CD14-positive monocyte (primary cell): ENCODE measurements at regions not wholly inside any gene's neighbourhood (a gene's known extent, or its start where the extent isn't known, plus 50 kb on each side); places are given as distances from the start of the nearest gene placed in this dataset.

Source experiments
- DNase-seq, 3 donors: peaks; one replicate each; pipeline ENCODE4 v3.0.0-alpha.2; 2011 to 2022
- H2AFZ ChIP-seq: 2 replicates; pipeline ENCODE4 v1.6.0; 2012; ENCODE audit warnings: mild to moderate bottlenecking, low read depth, low read length, inconsistent platforms; ENCODE audit not compliant: insufficient read depth, poor library complexity, severe bottlenecking
- H3K27ac ChIP-seq, 2 donors: 1 replicate in 1 of 2; 2 replicates in 1 of 2; pipeline ENCODE4 v1.5.1; 2012 to 2013; ENCODE audit warnings: low read length in 2 of 2, control low read depth in 1 of 2, inconsistent platforms in 1 of 2, low read depth in 1 of 2, mild to moderate bottlenecking in 1 of 2
- H3K27me3 ChIP-seq, 2 donors: one replicate each; pipeline versions ENCODE4 v1.6.0 to v1.6.1; 2011 to 2013; ENCODE audit warnings: low read length in 2 of 2; ENCODE audit not compliant: control insufficient read depth in 2 of 2, insufficient read depth in 2 of 2
- H3K36me3 ChIP-seq, 2 donors: replicated peaks in 1 of 2; 1 replicate in 1 of 2; 2 replicates in 1 of 2; pipeline versions ENCODE4 v1.5.1 to v1.6.1; 2012 to 2013; ENCODE audit warnings: low read length in 2 of 2, control low read depth in 1 of 2, inconsistent platforms in 1 of 2, mild to moderate bottlenecking in 1 of 2; ENCODE audit not compliant: insufficient read depth in 2 of 2, control insufficient read depth in 1 of 2
- H3K4me1 ChIP-seq, 2 donors: 1 replicate in 1 of 2; 2 replicates in 1 of 2; pipeline versions ENCODE4 v1.5.1 to v1.6.1; 2012 to 2013; ENCODE audit warnings: low read length in 2 of 2, control low read depth in 1 of 2, inconsistent platforms in 1 of 2, mild to moderate bottlenecking in 1 of 2, moderate library complexity in 1 of 2; ENCODE audit not compliant: insufficient read depth in 2 of 2, control insufficient read depth in 1 of 2
- H3K4me2 ChIP-seq: replicated peaks from 2 replicates; pipeline ENCODE3; 2012; ENCODE audit warnings: low read length, moderate library complexity, mild to moderate bottlenecking; ENCODE audit not compliant: poor library complexity, severe bottlenecking; ENCODE audit errors: extremely low read depth
- H3K4me3 ChIP-seq, 3 experiments: fragments of 200-600 bp in 1 of 3; sonication (generic) in 1 of 3; replicated peaks in 1 of 3; 1 replicate in 2 of 3; 2 replicates in 1 of 3; pipeline ENCODE4 v1.5.1; 2011 to 2013; ENCODE audit warnings: low read length in 3 of 3, mild to moderate bottlenecking in 3 of 3, control low read depth in 2 of 3, low read depth in 2 of 3, inconsistent platforms in 1 of 3, moderate library complexity in 1 of 3
- H3K79me2 ChIP-seq: 2 replicates; pipeline ENCODE4 v1.6.0; 2012; ENCODE audit warnings: mild to moderate bottlenecking, control low read depth, inconsistent platforms, low read length, moderate library complexity; ENCODE audit not compliant: insufficient read depth
- H3K9ac ChIP-seq: 2 replicates; pipeline ENCODE4 v1.6.0; 2017; ENCODE audit warnings: low read length, mild to moderate bottlenecking; ENCODE audit not compliant: insufficient read depth, poor library complexity, severe bottlenecking
- H3K9me3 ChIP-seq, 2 donors: replicated peaks in 1 of 2; 1 replicate in 1 of 2; 2 replicates in 1 of 2; pipeline versions ENCODE4 v1.5.1 to v1.6.1; 2012 to 2013; ENCODE audit warnings: low read length in 2 of 2, control low read depth in 1 of 2; ENCODE audit not compliant: control insufficient read depth in 1 of 2, insufficient read depth in 1 of 2
- H4K20me1 ChIP-seq: 2 replicates; pipeline ENCODE4 v1.6.0; 2012; ENCODE audit warnings: mild to moderate bottlenecking, low read length, control low read depth, moderate library complexity; ENCODE audit not compliant: insufficient read depth
- H3K27ac Mint-ChIP-seq, 7 donors: one replicate each; pipeline ENCODE4 v1.8.0; 2020; ENCODE audit warnings: mild to moderate bottlenecking in 7 of 7, mixed read lengths in 7 of 7, moderate library complexity in 6 of 7, inconsistent platforms in 2 of 7
- H3K27me3 Mint-ChIP-seq, 3 donors: one replicate each; pipeline ENCODE4 v1.8.0; 2021 to 2022; ENCODE audit warnings: low read depth in 3 of 3, mild to moderate bottlenecking in 3 of 3, mixed read lengths in 3 of 3, moderate library complexity in 3 of 3, inconsistent platforms in 1 of 3
- H3K36me3 Mint-ChIP-seq, 2 donors: one replicate each; pipeline ENCODE4 v1.8.0; 2020; ENCODE audit warnings: mixed read lengths in 2 of 2, inconsistent platforms in 1 of 2, mild to moderate bottlenecking in 1 of 2
- H3K4me1 Mint-ChIP-seq: one replicate; pipeline ENCODE4 v1.8.0; 2020; ENCODE audit warnings: mild to moderate bottlenecking, mixed read lengths
- H3K4me3 Mint-ChIP-seq, 2 donors: one replicate each; pipeline ENCODE4 v1.8.0; 2020; ENCODE audit warnings: mild to moderate bottlenecking in 2 of 2, mixed read lengths in 2 of 2, moderate library complexity in 1 of 2
- H3K9me3 Mint-ChIP-seq, 7 donors: one replicate each; pipeline ENCODE4 v1.8.0; 2020 to 2022; ENCODE audit warnings: mixed read lengths in 7 of 7, mild to moderate bottlenecking in 6 of 7, moderate library complexity in 6 of 7, inconsistent platforms in 2 of 7
- WGBS: methylation state at CpG from one replicate; pipeline ENCODE4 v1.1.5; 2013; ENCODE audit warnings: missing lambda C conversion rate; ENCODE audit not compliant: insufficient coverage; 5-methylcytosine and 5-hydroxymethylcytosine counted together
- intact Hi-C, 2 donors: fragments of 100-400 bp; cut with micrococcal nuclease; formaldehyde crosslinking; loops; one replicate each; pipeline versions ENCODE4 v1.15.0 to v1.15.1; 2023
- TF ChIP-seq, protein P1 (sequence below): fragments of 200-600 bp; IDR thresholded peaks from one replicate; pipeline ENCODE4 v1.8.0; 2022; ENCODE audit warnings: antibody characterized with exemption, mild to moderate bottlenecking

DNA sequence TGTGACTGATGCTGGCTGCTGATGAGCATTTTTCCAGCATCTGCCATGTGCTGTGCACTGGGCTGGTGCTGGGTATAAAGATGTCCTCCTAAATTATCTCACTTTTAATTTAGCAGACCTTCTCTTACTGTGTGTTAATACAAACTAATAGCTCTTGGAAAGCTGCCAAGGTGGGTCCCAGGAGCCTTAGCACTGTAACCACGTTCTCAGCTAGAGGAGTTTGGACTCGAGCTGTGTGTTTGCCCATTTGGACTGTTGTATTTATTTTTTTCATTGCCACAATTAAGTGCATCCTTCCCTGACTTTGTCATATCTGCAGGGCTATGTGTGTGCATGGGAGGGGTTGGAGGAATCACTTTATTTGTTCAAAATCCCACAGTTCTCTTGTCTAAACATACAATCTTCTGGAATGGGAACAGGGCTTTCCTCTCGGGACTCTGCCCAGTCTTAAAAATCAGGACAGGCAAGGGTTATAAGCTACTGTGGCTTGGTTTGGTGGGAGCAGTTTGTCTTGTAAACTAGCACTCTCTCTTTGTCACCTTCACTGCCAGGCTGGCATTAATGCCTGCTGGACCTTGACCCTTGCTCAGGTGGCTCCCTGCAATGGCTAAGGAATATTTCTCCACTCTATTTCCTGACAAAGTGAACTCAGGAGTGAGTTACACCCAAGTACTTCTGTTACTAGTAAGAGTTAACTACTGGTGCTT lies 129.7 kb upstream of the MGAT5 start:
- peaks cover 78% of the 10 kb centered on the region for H4K20me1 ChIP-seq
- peaks cover 1 to 4% of the 10 kb centered on the region in 2 donors for H3K36me3 Mint-ChIP-seq
- WGBS, result no CpG with 5 or more reads among the region's 3 CpGs
- no peak overlapping the region for H3K4me2 ChIP-seq
- no peaks in the 10 kb centered on the region for H3K27me3 ChIP-seq
- H2AFZ ChIP-seq, result no peak overlapping the region
- no peak overlapping the region for H3K27ac Mint-ChIP-seq
- H3K9ac ChIP-seq, result no peak overlapping the region
- peaks cover 0 to 2% (median 2%) of the 10 kb centered on the region in 3 donors for H3K27me3 Mint-ChIP-seq
- no peaks in the 10 kb centered on the region for H3K36me3 ChIP-seq
- TF ChIP-seq, protein P1, sequence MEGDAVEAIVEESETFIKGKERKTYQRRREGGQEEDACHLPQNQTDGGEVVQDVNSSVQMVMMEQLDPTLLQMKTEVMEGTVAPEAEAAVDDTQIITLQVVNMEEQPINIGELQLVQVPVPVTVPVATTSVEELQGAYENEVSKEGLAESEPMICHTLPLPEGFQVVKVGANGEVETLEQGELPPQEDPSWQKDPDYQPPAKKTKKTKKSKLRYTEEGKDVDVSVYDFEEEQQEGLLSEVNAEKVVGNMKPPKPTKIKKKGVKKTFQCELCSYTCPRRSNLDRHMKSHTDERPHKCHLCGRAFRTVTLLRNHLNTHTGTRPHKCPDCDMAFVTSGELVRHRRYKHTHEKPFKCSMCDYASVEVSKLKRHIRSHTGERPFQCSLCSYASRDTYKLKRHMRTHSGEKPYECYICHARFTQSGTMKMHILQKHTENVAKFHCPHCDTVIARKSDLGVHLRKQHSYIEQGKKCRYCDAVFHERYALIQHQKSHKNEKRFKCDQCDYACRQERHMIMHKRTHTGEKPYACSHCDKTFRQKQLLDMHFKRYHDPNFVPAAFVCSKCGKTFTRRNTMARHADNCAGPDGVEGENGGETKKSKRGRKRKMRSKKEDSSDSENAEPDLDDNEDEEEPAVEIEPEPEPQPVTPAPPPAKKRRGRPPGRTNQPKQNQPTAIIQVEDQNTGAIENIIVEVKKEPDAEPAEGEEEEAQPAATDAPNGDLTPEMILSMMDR, result no peak
- no peaks in the 10 kb centered on the region for H3K9me3 Mint-ChIP-seq
- intact Hi-C loops, result loop anchor here (5.0 to 10.0 kb wide), 4 partner anchors 71 to 793 kb away; partner anchors contain the start of gene CCNT2 (in 2 of the 2)
- H3K79me2 ChIP-seq, result peaks cover 84% of the 10 kb centered on the region
- no peaks in the 10 kb centered on the region for H3K9me3 ChIP-seq
- no peak overlapping the region for H3K4me3 ChIP-seq
- no peak for DNase-seq
- H3K4me3 Mint-ChIP-seq, result no peak overlapping the region
- H3K4me1 ChIP-seq, result peaks cover 20 to 36% of the 10 kb centered on the region in 2 donors
- peaks cover 68% of the 10 kb centered on the region for H3K4me1 Mint-ChIP-seq
- no peak overlapping the region for H3K27ac ChIP-seq

DNA sequence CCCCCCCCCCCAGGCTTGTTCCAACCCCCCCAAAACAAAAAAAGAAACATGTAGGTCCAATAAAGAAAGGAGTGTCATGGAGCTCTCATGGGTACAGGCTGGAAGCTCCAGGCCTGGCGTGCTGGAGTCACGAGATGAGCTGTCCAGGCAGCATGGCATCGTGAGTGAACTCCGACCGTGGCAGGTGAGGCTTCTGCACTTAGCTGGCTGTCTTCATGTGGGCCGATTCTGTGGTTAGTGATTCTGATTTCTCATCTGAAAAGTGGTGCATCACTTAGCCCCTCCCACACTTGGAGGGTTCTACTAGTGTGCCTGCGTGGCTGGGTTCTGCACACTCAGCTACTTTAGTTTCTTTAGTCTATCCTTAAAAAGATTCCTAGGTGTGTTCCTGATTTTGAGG lies 126.4 kb upstream of the MGAT5 start:
- DNase-seq, result no peak
- H3K4me3 Mint-ChIP-seq, result no peak overlapping the region
- peaks cover 18 to 32% of the 10 kb centered on the region in 2 donors for H3K4me1 ChIP-seq
- H3K27ac Mint-ChIP-seq, result peak overlapping the region in 1 of 7 donors; percentile 33
- H3K27me3 Mint-ChIP-seq, result peaks cover 0 to 2% (median 2%) of the 10 kb centered on the region in 3 donors
- H3K9ac ChIP-seq, result no peak overlapping the region
- H3K27me3 ChIP-seq, result no peaks in the 10 kb centered on the region
- H3K4me1 Mint-ChIP-seq, result peaks cover 68% of the 10 kb centered on the region
- no peak overlapping the region for H3K27ac ChIP-seq
- intact Hi-C loops, result loop anchor here (10.0 kb wide), 3 partner anchors 67 to 787 kb away; partner anchors contain the start of gene CCNT2 (in 1 of the 2)
- peaks cover 70% of the 10 kb centered on the region for H3K79me2 ChIP-seq
- H3K36me3 Mint-ChIP-seq, result peaks cover 4 to 15% of the 10 kb centered on the region in 2 donors
- H3K9me3 ChIP-seq, result peaks cover 0 to 4% of the 10 kb centered on the region in 2 donors
- H3K4me2 ChIP-seq, result no peak overlapping the region
- TF ChIP-seq, protein P1, result no peak
- no peak overlapping the region for H2AFZ ChIP-seq
- WGBS, result 97% methylated on average over 5 of the region's 7 CpGs
- peaks cover 0 to 8% (median 0%) of the 10 kb centered on the region in 7 donors for H3K9me3 Mint-ChIP-seq
- H4K20me1 ChIP-seq, result peaks cover 71% of the 10 kb centered on the region
- no peaks in the 10 kb centered on the region for H3K36me3 ChIP-seq
- no peak overlapping the region for H3K4me3 ChIP-seq
